ENCODE measurements at regions not wholly inside any gene's neighbourhood (a gene's known extent, or its start where the extent isn't known, plus 50 kb on each side); places are given as distances from the start of the nearest gene placed in this dataset.

GRCh38 chr12:29043069-29043468 is 106.0 kb upstream of the FAR2 start:
- DNase-seq (ENCODE audit: low read depth): peak; percentile 56

- no peak for DNase-seq (ENCODE audit: low read depth)
Observed at GRCh38 chr12:29044799-29045198, 104.3 kb upstream of the FAR2 start.

- DNase-seq (ENCODE audit: low read depth): no peak
Observed at GRCh38 chr12:29048787-29049186, 100.3 kb upstream of the FAR2 start.

- no peak for DNase-seq (ENCODE audit: low read depth)
Observed at GRCh38 chr12:29050503-29050902, 98.6 kb upstream of the FAR2 start.

- DNase-seq (ENCODE audit: low read depth): no peak
Observed at GRCh38 chr12:29051221-29051620, 97.9 kb upstream of the FAR2 start.

GRCh38 chr12:29053567-29053966 is 95.5 kb upstream of the FAR2 start:
- DNase-seq (ENCODE audit: low read depth): no peak

GRCh38 chr12:29054858-29055663 is 94.0 kb upstream of the FAR2 start:
- DNase-seq (ENCODE audit: low read depth): no peak

- no peak for DNase-seq (ENCODE audit: low read depth)
Observed at GRCh38 chr12:29066011-29066588, 83.0 kb upstream of the FAR2 start.

GRCh38 chr12:29067430-29067829 is 81.6 kb upstream of the FAR2 start:
- DNase-seq (ENCODE audit: low read depth): no peak

- DNase-seq (ENCODE audit: low read depth): no peak
Observed at GRCh38 chr12:29070309-29070708, 78.8 kb upstream of the FAR2 start.

- no peak for DNase-seq (ENCODE audit: low read depth)
Observed at GRCh38 chr12:29071099-29071498, 78.0 kb upstream of the FAR2 start.

- DNase-seq (ENCODE audit: low read depth): no peak
Observed at GRCh38 chr12:29072631-29073030, 76.4 kb upstream of the FAR2 start.

GRCh38 chr12:29073631-29074239 is 75.3 kb upstream of the FAR2 start:
- DNase-seq (ENCODE audit: low read depth): no peak

GRCh38 chr12:29081101-29081500 is 68.0 kb upstream of the FAR2 start:
- DNase-seq (ENCODE audit: low read depth): no peak

GRCh38 chr12:29082522-29082921 is 66.6 kb upstream of the FAR2 start:
- no peak for DNase-seq (ENCODE audit: low read depth)

- DNase-seq (ENCODE audit: low read depth): no peak
Observed at GRCh38 chr12:29086325-29087271, 62.5 kb upstream of the FAR2 start.

GRCh38 chr12:29088611-29089219 is 60.4 kb upstream of the FAR2 start:
- DNase-seq (ENCODE audit: low read depth): no peak
